22Rv1 (cell line): ENCODE measurements at regions not wholly inside any gene's neighbourhood (a gene's known extent, or its start where the extent isn't known, plus 50 kb on each side); places are given as distances from the start of the nearest gene placed in this dataset.

ENCODE experiments used
- H3K27ac ChIP-seq: fragments of 450-650 bp; 2 replicates; pipeline ENCODE4 v1.5.1; 2017
- ZFX ChIP-seq: fragments of 450-650 bp; IDR thresholded peaks from 2 replicates; pipeline ENCODE4 v1.6.1; 2017; ENCODE audit warnings: antibody characterized with exemption, borderline replicate concordance
- TF ChIP-seq, protein P1 (sequence below): fragments of 450-650 bp; IDR thresholded peaks from 2 replicates; pipeline ENCODE4 v1.5.1; 2017; ENCODE audit warnings: mild to moderate bottlenecking

DNA sequence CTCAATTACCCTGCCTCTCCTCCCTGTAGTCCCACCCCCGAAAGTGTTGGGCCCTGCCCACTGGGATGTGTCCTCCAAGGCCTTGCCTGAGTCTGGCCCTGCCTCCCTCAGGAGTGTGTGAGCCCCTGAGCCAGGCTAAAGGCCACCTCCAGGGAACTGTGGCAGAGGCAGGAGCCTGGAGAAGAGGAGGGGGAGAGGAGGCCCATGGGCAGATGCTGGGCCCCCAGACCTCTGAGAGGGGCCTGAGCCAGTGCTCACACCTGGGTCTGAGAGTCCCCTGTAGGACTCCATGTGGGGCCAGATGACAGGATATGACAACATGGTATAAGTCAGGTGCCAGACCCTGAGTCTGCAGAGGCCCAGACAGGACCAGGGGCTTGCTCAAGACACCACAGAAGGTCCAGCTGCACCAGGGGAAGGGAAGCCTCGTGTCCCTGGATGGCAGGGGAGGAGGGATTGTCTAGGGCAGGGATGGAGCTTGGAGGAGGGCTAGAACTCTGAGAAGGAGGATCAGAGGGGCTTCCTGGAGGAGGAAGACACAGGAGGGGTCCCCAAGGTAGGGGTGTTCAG is 217.9 kb downstream of the TBC1D2B start:
- no peak overlapping the region for H3K27ac ChIP-seq
- no peak for TF ChIP-seq ZFX
- TF ChIP-seq, protein P1, sequence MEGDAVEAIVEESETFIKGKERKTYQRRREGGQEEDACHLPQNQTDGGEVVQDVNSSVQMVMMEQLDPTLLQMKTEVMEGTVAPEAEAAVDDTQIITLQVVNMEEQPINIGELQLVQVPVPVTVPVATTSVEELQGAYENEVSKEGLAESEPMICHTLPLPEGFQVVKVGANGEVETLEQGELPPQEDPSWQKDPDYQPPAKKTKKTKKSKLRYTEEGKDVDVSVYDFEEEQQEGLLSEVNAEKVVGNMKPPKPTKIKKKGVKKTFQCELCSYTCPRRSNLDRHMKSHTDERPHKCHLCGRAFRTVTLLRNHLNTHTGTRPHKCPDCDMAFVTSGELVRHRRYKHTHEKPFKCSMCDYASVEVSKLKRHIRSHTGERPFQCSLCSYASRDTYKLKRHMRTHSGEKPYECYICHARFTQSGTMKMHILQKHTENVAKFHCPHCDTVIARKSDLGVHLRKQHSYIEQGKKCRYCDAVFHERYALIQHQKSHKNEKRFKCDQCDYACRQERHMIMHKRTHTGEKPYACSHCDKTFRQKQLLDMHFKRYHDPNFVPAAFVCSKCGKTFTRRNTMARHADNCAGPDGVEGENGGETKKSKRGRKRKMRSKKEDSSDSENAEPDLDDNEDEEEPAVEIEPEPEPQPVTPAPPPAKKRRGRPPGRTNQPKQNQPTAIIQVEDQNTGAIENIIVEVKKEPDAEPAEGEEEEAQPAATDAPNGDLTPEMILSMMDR, result no peak

DNA sequence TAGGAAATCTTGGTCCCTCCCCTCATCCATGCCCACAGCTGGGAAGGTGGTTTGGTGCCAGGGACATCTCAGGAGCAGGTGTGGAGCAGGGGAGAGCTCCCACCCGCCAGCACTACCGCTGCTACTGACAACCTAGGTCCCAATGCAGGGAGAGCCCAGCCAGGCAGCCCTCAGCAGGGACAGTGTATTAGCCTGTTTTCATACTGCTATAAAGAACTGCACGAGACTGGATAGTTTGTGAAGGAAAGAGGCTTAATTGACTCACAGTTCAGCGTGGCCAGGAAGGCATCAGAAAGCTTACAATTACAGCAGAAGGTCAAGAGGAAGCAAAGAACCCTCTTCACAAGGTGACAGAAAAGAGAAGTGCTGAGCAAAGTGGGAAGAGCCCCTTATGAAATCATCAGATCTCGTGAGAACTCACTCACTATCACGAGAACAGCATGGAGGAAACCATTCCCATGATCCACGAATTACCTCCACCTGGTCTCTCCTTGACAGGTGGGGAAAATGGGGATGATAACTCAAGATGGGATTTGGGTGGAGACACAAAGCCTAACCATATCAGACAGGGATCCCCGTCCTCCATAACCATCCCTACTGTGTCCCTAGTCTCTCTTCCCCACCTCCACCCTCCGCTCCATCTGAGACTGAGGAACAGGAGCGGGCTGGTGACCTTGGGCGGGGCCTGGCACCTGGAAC is 218.6 kb downstream of the TBC1D2B start:
- no peak for TF ChIP-seq ZFX
- TF ChIP-seq, protein P1, result no peak
- H3K27ac ChIP-seq, result no peak overlapping the region

GRCh38 chr15:77857419-77857818 is 220.1 kb downstream of the TBC1D2B start:
- TF ChIP-seq, protein P1, result no peak
- no peak for TF ChIP-seq ZFX
- no peak overlapping the region for H3K27ac ChIP-seq

DNA sequence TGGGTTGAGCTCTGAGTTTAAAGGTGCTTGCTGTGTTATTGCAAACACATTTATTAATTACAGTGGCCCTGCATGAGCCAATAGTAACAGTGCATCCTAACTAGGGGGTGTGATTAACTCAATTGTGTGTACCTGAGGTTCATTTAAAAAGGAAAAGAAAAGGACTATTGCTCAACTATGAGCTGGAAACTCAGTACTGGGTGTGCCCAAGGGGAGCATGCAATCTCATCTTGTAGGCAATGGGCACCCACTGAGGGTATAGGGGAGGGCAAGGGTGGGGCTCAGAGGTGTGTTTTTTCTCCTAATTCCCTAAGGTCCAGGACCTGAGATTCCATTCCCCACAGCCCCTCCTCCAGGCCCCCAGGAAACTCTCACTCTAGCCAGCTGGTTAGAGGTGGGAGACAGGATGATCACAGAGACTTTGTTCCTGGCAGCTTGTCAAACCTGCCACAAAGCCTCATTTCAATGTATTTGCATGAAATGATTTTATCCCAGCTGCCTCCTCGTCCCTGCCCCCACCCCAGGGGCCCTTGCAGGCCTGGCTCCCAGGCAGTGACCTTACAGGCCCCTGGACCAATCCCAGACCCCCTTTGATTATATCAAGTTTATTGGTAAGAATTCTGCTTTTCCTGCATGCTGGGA is 220.7 kb downstream of the TBC1D2B start:
- no peak overlapping the region for H3K27ac ChIP-seq
- no peak for TF ChIP-seq ZFX
- TF ChIP-seq, protein P1, result no peak

GRCh38 chr15:77855871-77856270 is 221.6 kb downstream of the TBC1D2B start:
- TF ChIP-seq, protein P1, result no peak
- TF ChIP-seq ZFX, result no peak
- H3K27ac ChIP-seq, result no peak overlapping the region

GRCh38 chr15:77854980-77855379 is 222.3 kb upstream of the LINGO1 start:
- TF ChIP-seq, protein P1, result no peak
- no peak for TF ChIP-seq ZFX
- H3K27ac ChIP-seq, result no peak overlapping the region

DNA sequence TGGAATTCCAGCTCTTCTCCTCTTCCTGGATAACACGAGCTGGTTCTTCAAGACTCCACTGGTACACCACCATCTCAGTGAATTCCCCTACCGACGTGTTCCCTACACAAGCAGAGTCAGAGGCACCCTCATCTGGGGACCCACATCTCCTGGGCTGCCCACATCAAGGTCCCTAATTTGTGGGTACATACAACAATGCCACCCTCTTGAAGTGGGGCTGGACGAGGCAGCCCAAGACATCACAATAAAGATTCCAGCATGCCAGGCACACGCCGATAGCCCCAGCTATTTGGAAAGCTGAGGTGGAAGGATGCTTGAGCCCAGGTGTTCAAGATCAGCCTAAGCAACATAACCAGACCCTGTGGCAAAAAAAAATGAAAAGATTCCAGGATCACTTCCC is 221.2 kb upstream of the LINGO1 start:
- no peak overlapping the region for H3K27ac ChIP-seq
- no peak for TF ChIP-seq ZFX
- TF ChIP-seq, protein P1, result no peak
